GM19239 (cell line): ENCODE measurements at regions not wholly inside any gene's neighbourhood (a gene's known extent, or its start where the extent isn't known, plus 50 kb on each side); places are given as distances from the start of the nearest gene placed in this dataset.

Source experiments
- DNase-seq: peaks from one replicate; pipeline ENCODE4 v3.0.0; 2011; ENCODE audit warnings: low spot score; ENCODE audit not compliant: insufficient read length
- FAIRE-seq: peaks from 2 replicates; lab custom pipeline; 2011; peaks lifted over from hg19 to GRCh38; lab: Jason Lieb, UNC

- FAIRE-seq (no peak), DNase-seq (no peak)
Measured at GRCh38 chr3:23663246-23663645, 142.5 kb upstream of the UBE2E1 start.

GRCh38 chr3:23663661-23664186 lies 142.0 kb upstream of the UBE2E1 start:
- DNase-seq, result no peak
- FAIRE-seq, result no peak

DNA sequence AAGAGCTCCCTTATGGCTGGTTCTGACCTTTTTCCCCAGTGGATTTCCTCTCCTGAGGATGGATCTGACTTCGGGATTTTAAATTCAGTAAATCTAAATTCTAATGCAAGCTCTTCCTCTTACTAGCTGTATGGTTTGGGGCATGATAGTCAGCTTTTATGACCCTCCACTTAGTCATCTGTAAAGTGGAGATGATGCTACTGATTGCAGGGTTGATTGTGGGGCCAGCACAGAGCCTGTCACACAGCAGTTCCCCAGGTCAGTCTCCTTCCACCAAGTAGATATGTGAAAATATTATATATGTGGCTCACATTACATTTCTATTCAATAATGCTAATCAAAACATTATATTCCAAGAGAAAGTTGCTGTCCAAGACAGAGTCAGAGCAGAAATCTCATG lies 141.3 kb upstream of the UBE2E1 start:
- FAIRE-seq (no peak), DNase-seq (no peak)

DNA sequence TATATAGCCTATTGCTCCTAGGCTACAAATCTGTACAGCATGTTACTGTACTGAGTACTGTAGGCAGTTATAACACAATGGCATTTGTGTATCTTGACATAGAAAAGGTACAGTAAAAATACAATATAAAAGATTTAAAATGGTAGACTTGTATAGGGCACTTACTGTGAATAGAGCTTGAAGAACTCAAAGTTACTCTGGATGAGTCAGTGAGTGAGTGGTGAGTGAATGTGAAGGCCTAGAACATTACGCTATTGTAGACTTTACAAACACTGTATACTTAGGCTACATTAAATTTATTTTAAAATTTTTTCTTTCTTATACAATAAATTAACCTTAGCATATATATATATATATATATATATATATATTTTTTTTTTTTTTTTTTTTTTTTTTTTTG lies 140.0 kb upstream of the UBE2E1 start:
- FAIRE-seq (no peak), DNase-seq (no peak)

DNA sequence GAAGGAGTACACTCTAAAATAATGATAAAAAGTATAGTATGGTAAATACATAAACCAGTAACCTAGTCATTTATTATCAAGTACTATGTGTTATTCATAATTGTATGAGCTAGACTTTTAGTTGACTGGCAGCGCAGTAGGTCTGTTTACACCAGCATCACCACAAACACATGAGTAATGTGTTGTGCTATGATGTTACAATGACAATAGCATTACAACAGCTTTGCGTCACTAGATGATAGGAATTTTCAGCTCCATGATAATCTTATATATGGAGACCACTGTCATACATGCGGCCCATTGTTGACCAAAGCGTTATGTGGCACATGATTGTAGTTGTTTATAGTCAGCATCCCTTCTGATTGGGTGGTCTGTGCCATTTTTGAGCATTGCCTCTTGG lies 138.9 kb upstream of the UBE2E1 start:
- FAIRE-seq, result no peak
- DNase-seq, result no peak

- FAIRE-seq, result no peak
- DNase-seq, result no peak
Measured at GRCh38 chr3:23667536-23668429, 138.0 kb upstream of the UBE2E1 start.

DNA sequence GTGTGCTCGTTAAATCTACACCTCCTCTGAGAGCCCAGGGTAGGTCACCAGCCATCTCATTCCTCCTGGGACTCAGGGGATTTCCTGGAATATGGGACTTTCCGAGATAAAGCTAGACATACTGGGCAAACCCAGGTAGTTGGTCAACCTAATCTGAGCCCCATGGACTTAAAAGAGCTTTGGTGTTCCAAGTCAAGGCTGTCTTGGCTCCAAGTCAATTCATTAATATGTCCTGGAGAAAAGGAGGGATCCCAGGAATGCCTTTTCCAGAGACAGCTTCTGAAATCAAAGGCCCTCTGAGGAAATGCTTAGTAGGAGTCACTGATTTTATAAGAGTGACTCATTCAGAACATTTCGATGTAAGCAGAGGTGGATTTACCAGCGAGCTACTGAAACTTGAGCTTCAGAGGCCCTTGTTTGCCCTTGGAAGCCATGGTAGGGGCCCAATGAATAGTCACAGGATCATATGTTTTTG lies 137.3 kb upstream of the UBE2E1 start:
- no peak for FAIRE-seq
- DNase-seq, result no peak

- FAIRE-seq (no peak), DNase-seq (no peak)
Measured at GRCh38 chr3:23669541-23670255, 136.1 kb upstream of the UBE2E1 start.

DNA sequence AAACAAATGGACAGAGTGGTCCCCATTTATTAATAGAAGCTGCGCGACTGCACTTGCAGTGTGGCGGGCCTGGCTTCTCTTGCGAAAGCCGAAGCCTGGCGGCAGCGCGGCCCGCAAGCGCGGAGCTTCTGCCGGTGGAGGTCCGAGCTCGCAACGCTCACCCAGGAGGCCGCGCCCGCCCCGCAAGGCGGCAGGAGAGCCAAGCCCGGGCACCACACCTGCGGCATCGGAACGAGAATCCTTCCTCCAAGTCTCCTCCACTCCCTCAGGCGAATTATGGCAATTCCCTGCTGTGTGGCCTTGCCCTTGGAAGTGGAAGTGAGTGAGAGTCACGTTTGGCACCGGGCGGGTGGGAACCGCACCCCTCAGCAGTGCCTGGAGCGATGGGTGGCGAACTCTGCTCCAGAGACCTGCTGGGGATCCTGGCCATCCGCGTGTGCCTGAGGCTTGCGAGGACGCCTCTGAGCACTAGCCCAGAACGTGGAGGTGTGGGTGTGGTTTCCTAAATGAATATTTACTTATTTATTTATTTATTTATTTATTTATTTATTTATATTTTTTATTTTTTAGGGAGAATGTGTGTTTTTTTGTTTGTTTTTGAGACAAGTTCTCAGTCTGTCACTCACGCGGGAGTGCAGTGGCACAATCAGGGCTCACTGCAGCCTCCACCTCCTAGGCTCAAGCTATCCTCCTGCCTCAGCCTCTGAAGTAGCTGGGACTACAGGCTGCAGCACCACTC lies 133.7 kb upstream of the UBE2E1 start:
- DNase-seq, result no peak
- no peak for FAIRE-seq

- DNase-seq (no peak), FAIRE-seq (no peak)
Measured at GRCh38 chr3:23672628-23673027, 133.1 kb upstream of the UBE2E1 start.

DNA sequence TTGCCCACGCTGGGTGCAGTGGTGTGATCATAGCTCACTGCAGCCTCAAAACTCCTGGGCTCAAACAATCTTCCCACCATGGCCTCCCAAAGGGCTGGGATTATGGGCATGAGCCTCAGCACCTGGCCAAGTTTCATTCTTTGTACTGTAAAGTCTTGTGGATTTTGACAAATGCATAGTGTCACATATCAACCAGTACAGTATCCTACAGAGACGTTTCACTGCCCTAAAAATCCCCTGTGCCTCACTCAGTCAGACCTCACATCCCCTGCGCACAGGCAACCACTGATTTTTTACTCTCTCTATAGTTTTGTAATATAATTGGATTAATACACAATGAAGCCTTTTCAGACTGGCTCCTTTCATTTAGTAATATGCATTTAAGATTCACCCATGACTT lies 130.7 kb upstream of the UBE2E1 start:
- DNase-seq (no peak), FAIRE-seq (no peak)

- FAIRE-seq (no peak), DNase-seq (no peak)
Measured at GRCh38 chr3:23676093-23676492, 129.7 kb upstream of the UBE2E1 start.

- no peak for FAIRE-seq
- no peak for DNase-seq
Measured at GRCh38 chr3:23682646-23683045, 123.1 kb upstream of the UBE2E1 start.

DNA sequence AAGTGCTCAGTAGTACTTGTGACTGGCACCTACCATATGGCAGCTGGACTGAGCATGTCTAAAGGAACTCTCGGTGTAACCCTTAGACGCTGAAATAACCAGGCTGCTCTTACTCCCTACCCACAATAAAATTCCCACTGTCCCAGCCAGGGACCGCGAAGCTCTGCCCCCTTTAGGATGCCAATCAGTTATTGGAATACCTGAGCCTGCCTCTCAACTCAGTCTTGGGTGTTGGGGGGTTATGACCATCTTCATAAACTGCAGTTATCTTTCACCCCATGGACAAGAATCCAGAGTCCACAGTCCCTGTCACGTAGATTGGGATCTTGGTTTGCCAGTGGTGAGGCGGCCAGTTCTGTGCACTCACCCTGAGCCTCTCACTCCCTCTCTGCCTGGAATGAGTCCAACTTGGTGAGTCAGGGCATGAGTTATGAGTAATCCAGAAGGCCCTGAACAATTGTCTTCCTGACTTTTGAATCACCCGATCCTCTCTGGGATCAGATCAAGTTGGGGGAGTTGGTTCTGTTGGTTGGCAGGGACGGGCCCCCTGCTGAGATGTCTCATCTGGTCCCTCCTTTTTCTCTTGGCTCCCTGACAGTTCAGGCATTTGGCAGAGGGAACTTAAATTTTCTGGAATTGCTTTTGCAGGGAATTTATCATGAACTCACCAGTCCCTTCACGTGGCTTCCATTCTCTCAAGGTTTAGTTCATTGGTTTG lies 120.1 kb upstream of the UBE2E1 start:
- FAIRE-seq (no peak), DNase-seq (no peak)

DNA sequence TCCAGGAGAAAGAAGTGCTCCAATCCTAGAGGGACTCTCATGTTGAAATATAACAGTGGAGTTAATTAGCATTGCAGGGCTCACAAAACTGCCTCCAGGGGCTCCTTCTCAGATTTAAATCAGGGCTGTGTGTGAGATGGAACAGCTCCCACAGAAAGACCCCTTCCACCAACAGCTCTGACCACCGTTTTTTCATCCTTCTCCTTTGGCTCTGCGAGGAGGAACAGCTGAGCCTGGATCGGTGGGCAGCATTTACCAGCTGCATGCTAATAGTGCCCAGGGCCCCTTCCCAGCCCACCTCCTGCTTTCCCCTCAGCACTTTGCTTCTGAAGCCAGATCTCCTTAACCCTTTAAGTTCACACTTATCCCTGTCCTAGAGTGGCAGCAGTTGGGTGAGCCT lies 119.2 kb upstream of the UBE2E1 start:
- DNase-seq, result no peak
- FAIRE-seq, result no peak

GRCh38 chr3:23691357-23691895 lies 114.3 kb upstream of the UBE2E1 start:
- DNase-seq (no peak), FAIRE-seq (no peak)

- DNase-seq, result no peak
- no peak for FAIRE-seq
Measured at GRCh38 chr3:23696842-23697241, 108.9 kb upstream of the UBE2E1 start.

- no peak for FAIRE-seq
- no peak for DNase-seq
Measured at GRCh38 chr3:23697416-23697815, 108.3 kb upstream of the UBE2E1 start.

GRCh38 chr3:23698652-23699313 lies 107.0 kb upstream of the UBE2E1 start:
- FAIRE-seq (no peak), DNase-seq (no peak)
